ENCODE measurements at regions not wholly inside any gene's neighbourhood (a gene's known extent, or its start where the extent isn't known, plus 50 kb on each side); places are given as distances from the start of the nearest gene placed in this dataset.

- Histone ChIP-seq H3K9me3 (no peaks in the 10 kb centered on the region), H3K27me3 (no peaks in the 10 kb centered on the region), H3K27ac (no peak overlapping the region), H3K9ac (ENCODE audit: low read depth in 2 of 2, low read length in 2 of 2) (no peak overlapping the region), H3K36me3 (no peaks in the 10 kb centered on the region), H3K4me3 (no peak overlapping the region), H3K4me1 (no peaks in the 10 kb centered on the region)
- no peak for TF ChIP-seq CTCF (IDR thresholded peaks at IDR 0.05)
- DNase-seq, result no peak
- intact Hi-C loops (cut with DNase I), result no loop called here
Observed at GRCh38 chr14:26319139-26319864, 278.5 kb downstream of the NOVA1 start.

- Histone ChIP-seq H3K27ac (no peak overlapping the region), H3K9me3 (no peaks in the 10 kb centered on the region), H3K36me3 (no peaks in the 10 kb centered on the region), H3K9ac (ENCODE audit: low read depth in 2 of 2, low read length in 2 of 2) (no peak overlapping the region), H3K27me3 (no peaks in the 10 kb centered on the region), H3K4me3 (no peak overlapping the region), H3K4me1 (no peaks in the 10 kb centered on the region)
- no peak for DNase-seq
- no peak for TF ChIP-seq CTCF (IDR thresholded peaks at IDR 0.05)
- intact Hi-C loops (cut with DNase I), result no loop called here
Observed at GRCh38 chr14:26304056-26304455, 293.8 kb downstream of the NOVA1 start.

GRCh38 chr14:26293909-26294308, 303.9 kb downstream of the NOVA1 start:
- no peaks in the 10 kb centered on the region for H3K4me1 ChIP-seq
- H3K4me3 ChIP-seq, result no peak overlapping the region
- H3K27me3 ChIP-seq, result no peaks in the 10 kb centered on the region
- TF ChIP-seq CTCF (IDR thresholded peaks at IDR 0.05), result no peak
- H3K36me3 ChIP-seq, result no peaks in the 10 kb centered on the region
- intact Hi-C loops (cut with DNase I), result no loop called here
- no peak for DNase-seq
- H3K27ac ChIP-seq, result no peak overlapping the region
- H3K9me3 ChIP-seq, result no peaks in the 10 kb centered on the region
- H3K9ac ChIP-seq (ENCODE audit: low read depth in 2 of 2, low read length in 2 of 2), result no peak overlapping the region

GRCh38 chr14:26289891-26290486, 307.8 kb downstream of the NOVA1 start:
- no peaks in the 10 kb centered on the region for H3K36me3 ChIP-seq
- intact Hi-C loops (cut with DNase I), result no loop called here
- H3K9me3 ChIP-seq, result no peaks in the 10 kb centered on the region
- H3K27me3 ChIP-seq, result no peaks in the 10 kb centered on the region
- no peak for TF ChIP-seq CTCF (IDR thresholded peaks at IDR 0.05)
- no peak overlapping the region for H3K9ac ChIP-seq (ENCODE audit: low read depth in 2 of 2, low read length in 2 of 2)
- no peak overlapping the region for H3K27ac ChIP-seq
- H3K4me3 ChIP-seq, result no peak overlapping the region
- H3K4me1 ChIP-seq, result no peaks in the 10 kb centered on the region
- no peak for DNase-seq

- Histone ChIP-seq H3K27me3 (no peaks in the 10 kb centered on the region), H3K9me3 (no peaks in the 10 kb centered on the region), H3K4me1 (no peaks in the 10 kb centered on the region), H3K36me3 (no peaks in the 10 kb centered on the region), H3K27ac (no peak overlapping the region), H3K9ac (ENCODE audit: low read depth in 2 of 2, low read length in 2 of 2) (no peak overlapping the region), H3K4me3 (no peak overlapping the region)
- no peak for DNase-seq
- TF ChIP-seq CTCF (IDR thresholded peaks at IDR 0.05), result no peak
- intact Hi-C loops (cut with DNase I), result no loop called here
Observed at GRCh38 chr14:26286913-26287205, 311.0 kb downstream of the NOVA1 start.

Data from colonic mucosa (tissue), 4 donors.